Osteocyte (in vitro differentiated cells): ENCODE measurements at regions not wholly inside any gene's neighbourhood (a gene's known extent, or its start where the extent isn't known, plus 50 kb on each side); places are given as distances from the start of the nearest gene placed in this dataset.

ENCODE experiments used
- DNase-seq: peaks from one replicate; pipeline ENCODE4 v3.0.0; 2021; ENCODE audit warnings: mixed read lengths; ENCODE audit not compliant: unreplicated experiment; ENCODE audit errors: extremely low spot score
- H3K27ac Mint-ChIP-seq: one replicate; pipeline ENCODE4 v1.8.0; 2021; ENCODE audit warnings: mild to moderate bottlenecking, mixed read lengths; ENCODE audit not compliant: unreplicated experiment
- H3K27me3 Mint-ChIP-seq: one replicate; pipeline ENCODE4 v1.8.0; 2021; ENCODE audit warnings: mixed read lengths; ENCODE audit not compliant: unreplicated experiment
- H3K36me3 Mint-ChIP-seq: one replicate; pipeline ENCODE4 v1.8.0; 2021; ENCODE audit warnings: mixed read lengths; ENCODE audit not compliant: unreplicated experiment
- H3K4me1 Mint-ChIP-seq: one replicate; pipeline ENCODE4 v1.8.0; 2021; ENCODE audit warnings: mixed read lengths; ENCODE audit not compliant: unreplicated experiment
- H3K4me3 Mint-ChIP-seq: one replicate; pipeline ENCODE4 v1.8.0; 2021; ENCODE audit warnings: mild to moderate bottlenecking, moderate library complexity, mixed read lengths; ENCODE audit not compliant: unreplicated experiment
- H3K9me3 Mint-ChIP-seq: one replicate; pipeline ENCODE4 v1.8.0; 2021; ENCODE audit warnings: mixed read lengths; ENCODE audit not compliant: unreplicated experiment
- TF ChIP-seq, protein P1 (sequence below): fragments of 200-600 bp; sonication (generic); IDR thresholded peaks from 2 replicates; pipeline ENCODE4 v1.5.0; 2021; ENCODE audit warnings: antibody characterized with exemption, mild to moderate bottlenecking, moderate library complexity

DNA sequence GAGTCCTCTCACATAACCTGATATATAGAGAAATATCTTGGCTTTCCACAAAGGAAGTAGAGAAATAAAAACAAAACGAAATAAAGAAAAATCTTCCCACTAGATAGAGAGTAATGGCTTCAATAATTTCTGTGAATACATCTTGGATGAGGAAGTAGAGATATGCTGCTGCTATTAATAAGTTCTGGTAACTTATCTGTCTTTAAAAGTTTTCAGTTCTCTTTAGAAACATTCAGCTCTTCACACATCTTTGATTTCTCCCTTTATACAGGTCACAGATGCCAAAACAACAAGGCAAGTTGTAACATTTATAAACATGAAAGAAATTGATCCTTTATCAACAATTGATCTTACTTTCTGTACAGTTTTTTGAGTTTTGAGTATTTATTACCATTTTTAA, 615.8 kb downstream of the TRAM1L1 start:
- Mint-ChIP-seq H3K36me3 (no peaks in the 10 kb centered on the region), H3K27me3 (peaks cover 27% of the 10 kb centered on the region), H3K9me3 (no peaks in the 10 kb centered on the region), H3K4me1 (no peaks in the 10 kb centered on the region), H3K4me3 (no peak overlapping the region), H3K27ac (no peak overlapping the region)
- TF ChIP-seq, protein P1, sequence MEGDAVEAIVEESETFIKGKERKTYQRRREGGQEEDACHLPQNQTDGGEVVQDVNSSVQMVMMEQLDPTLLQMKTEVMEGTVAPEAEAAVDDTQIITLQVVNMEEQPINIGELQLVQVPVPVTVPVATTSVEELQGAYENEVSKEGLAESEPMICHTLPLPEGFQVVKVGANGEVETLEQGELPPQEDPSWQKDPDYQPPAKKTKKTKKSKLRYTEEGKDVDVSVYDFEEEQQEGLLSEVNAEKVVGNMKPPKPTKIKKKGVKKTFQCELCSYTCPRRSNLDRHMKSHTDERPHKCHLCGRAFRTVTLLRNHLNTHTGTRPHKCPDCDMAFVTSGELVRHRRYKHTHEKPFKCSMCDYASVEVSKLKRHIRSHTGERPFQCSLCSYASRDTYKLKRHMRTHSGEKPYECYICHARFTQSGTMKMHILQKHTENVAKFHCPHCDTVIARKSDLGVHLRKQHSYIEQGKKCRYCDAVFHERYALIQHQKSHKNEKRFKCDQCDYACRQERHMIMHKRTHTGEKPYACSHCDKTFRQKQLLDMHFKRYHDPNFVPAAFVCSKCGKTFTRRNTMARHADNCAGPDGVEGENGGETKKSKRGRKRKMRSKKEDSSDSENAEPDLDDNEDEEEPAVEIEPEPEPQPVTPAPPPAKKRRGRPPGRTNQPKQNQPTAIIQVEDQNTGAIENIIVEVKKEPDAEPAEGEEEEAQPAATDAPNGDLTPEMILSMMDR, result no peak
- no peak for DNase-seq

DNA sequence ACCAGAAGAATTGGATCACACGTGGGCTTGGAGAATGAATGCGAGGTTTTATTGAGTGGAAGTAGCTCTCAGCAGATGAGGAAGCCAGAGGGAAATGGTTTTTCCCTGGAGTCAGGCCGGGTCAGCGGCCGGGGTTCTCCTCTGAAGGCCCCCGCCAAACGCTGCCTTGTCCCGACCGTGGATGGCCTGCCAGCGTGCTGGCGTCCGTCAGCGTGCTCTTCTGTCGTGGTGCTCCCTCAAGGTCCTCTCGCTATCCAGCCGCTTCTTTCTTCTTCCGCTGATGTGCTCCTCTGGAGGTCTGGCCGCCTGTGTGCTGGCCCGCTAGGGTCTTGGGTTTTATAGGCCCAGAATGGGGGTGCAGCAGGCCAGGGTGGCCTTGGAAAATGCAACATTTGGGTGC, 632.2 kb downstream of the TRAM1L1 start:
- DNase-seq, result no peak
- TF ChIP-seq, protein P1, result no peak
- H3K27me3 Mint-ChIP-seq, result peaks cover 3% of the 10 kb centered on the region
- H3K9me3 Mint-ChIP-seq, result no peaks in the 10 kb centered on the region
- H3K36me3 Mint-ChIP-seq, result no peaks in the 10 kb centered on the region
- H3K4me3 Mint-ChIP-seq, result no peak overlapping the region
- H3K27ac Mint-ChIP-seq, result no peak overlapping the region
- no peaks in the 10 kb centered on the region for H3K4me1 Mint-ChIP-seq

DNA sequence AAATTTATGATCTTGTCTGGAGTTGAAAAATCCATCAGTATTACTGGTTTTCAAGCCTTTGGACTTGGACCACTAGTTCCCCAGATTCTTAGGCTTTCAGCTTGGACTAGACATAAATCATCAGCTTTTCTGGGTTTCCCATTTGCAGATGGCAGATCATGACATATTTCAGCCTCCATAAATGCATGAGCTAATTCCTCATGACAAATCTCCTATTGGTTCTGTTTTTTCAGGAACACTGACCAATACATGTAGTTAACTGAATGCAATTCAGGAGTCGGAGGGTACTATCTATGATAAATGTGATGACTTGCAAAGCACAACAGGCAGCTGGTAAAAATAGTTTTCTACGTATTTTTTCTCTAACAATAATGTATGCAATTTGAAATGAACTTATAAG, 635.6 kb downstream of the TRAM1L1 start:
- Mint-ChIP-seq H3K36me3 (no peaks in the 10 kb centered on the region), H3K27me3 (no peaks in the 10 kb centered on the region), H3K27ac (no peak overlapping the region), H3K4me1 (no peaks in the 10 kb centered on the region), H3K9me3 (no peaks in the 10 kb centered on the region), H3K4me3 (no peak overlapping the region)
- DNase-seq, result no peak
- TF ChIP-seq, protein P1, result no peak

DNA sequence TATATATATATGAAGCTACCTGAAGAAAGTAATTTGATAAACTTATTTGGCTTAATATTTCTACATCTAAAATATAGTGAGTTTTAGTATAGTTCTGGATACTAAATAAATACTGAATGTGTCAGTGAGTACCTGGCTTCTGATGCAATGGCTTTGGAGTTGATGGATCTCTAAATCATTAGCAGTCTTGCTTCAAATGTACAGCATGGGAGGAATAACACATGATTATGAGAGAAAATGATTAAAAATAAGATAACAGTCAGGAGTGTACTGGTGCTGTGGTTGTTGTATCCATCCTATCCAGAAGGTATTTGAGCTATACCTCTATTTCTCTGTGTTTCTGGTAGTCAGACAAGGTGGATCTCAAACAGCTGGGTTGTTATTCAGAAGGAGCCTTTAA, 641.3 kb downstream of the TRAM1L1 start:
- no peak overlapping the region for H3K27ac Mint-ChIP-seq
- no peak for DNase-seq
- H3K27me3 Mint-ChIP-seq, result no peaks in the 10 kb centered on the region
- H3K4me1 Mint-ChIP-seq, result no peaks in the 10 kb centered on the region
- TF ChIP-seq, protein P1, result no peak
- no peaks in the 10 kb centered on the region for H3K36me3 Mint-ChIP-seq
- no peak overlapping the region for H3K4me3 Mint-ChIP-seq
- no peaks in the 10 kb centered on the region for H3K9me3 Mint-ChIP-seq

DNA sequence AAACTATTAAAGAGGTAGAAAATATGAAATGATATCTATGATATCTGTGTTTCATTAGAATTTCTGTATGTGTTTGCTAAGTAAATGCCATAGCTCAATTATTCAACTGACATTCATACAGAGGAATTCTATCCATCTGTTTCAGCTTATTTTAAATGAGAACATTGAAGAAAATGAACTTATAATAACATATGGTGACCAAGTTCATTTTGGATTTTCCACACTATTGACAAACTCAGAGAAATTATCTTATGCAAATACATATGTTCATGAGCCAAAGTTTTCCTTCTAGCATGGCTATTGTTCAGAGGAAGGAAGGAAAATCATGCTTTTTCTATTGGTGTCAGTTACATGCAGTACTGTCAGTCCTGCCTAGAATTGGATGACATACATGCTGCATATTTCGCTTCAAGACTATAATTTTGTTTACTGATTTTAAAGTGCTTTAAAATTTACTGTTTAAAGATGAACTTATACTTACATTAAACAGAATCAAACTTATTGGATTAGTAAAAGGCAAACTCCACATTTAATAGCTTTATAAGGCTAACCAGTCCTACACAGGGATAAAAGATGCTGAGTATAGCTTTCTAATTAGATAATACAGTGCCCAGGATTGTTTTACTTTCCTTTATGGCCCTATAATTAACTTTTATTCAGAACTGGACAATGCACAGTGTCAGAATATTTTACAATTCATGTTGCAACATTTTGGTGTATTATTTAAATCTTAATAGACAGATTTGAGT, 646.2 kb downstream of the TRAM1L1 start:
- H3K27ac Mint-ChIP-seq, result no peak overlapping the region
- no peaks in the 10 kb centered on the region for H3K27me3 Mint-ChIP-seq
- no peak for DNase-seq
- no peaks in the 10 kb centered on the region for H3K4me1 Mint-ChIP-seq
- H3K9me3 Mint-ChIP-seq, result no peaks in the 10 kb centered on the region
- H3K4me3 Mint-ChIP-seq, result no peak overlapping the region
- TF ChIP-seq, protein P1, result no peak
- H3K36me3 Mint-ChIP-seq, result no peaks in the 10 kb centered on the region
